Activated CD4-positive, alpha-beta T cell treated with anti-CD3 and anti-CD28 coated beads for 24 hours (primary cell): ENCODE measurements at regions not wholly inside any gene's neighbourhood (a gene's known extent, or its start where the extent isn't known, plus 50 kb on each side); places are given as distances from the start of the nearest gene placed in this dataset.

ENCODE experiments used
- DNase-seq, 2 donors: peaks; one replicate each; pipeline ENCODE4 v3.0.0-alpha.2; 2020; ENCODE audit warnings: low read depth in 2 of 2

- DNase-seq: no peak
Observed at GRCh38 chr14:65933400-65934069, 521.0 kb downstream of the FUT8 start.

- no peak for DNase-seq
Observed at GRCh38 chr14:65934070-65934435, 521.5 kb downstream of the FUT8 start.

GRCh38 chr14:65936342-65936975 lies 523.9 kb downstream of the FUT8 start:
- no peak for DNase-seq

DNA sequence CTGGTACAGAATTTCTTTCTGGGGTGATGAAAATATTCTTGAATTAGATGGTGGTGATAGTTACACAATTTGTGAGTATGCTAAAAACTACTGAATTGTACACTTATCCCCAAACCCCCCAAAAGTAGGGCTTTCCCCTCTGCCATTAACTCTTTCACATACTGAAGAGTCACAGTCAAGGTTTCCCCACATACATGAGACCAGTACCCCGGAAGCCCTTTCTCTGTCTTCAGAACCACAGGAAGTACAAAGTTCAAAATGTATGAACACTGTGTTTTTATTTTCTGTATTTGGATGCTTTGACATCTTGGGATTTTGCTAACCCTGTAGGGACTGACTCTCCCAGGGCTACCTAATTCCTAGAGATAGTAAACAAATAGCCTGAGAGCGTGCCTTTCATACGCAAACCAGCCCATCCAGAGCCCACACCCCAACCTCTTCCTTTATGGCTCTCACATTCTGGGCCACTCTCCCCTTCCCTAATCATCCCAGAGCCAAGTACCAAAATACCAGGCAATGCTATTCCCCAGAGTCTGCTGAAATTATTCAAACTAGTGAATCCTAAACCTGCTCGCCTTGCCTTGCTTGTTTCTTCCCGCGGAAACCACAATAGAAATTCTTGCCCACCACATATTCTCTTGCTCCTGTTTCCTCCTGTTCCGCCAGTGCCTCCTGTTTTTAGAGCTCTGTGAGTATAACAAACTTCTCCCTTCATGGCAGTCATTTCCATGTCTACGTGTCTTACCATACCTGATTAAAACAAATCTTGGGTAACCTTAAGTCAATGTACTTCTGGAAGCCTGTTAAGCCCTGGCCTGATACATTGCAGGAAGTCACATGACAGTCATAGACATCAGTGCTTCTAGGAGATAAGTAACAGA lies 524.8 kb downstream of the FUT8 start:
- DNase-seq: no peak

DNA sequence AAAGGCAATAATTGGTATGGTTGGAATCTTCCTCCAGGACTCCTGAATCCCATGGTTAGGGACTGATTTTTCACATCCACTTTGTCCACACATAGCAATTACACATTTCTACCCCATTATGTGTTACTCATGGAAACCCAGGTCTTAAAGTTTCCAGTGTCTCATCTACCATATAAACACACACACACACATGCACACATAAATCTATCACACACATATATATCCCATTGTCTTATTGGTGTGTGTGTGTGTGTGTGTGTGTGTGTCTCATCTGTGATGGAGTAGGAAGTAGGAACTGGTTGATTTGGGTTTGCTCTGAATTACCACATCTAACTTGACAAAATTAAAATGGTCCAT lies 525.4 kb downstream of the FUT8 start:
- no peak for DNase-seq

GRCh38 chr14:65938738-65939137 lies 526.2 kb downstream of the FUT8 start:
- no peak for DNase-seq

DNA sequence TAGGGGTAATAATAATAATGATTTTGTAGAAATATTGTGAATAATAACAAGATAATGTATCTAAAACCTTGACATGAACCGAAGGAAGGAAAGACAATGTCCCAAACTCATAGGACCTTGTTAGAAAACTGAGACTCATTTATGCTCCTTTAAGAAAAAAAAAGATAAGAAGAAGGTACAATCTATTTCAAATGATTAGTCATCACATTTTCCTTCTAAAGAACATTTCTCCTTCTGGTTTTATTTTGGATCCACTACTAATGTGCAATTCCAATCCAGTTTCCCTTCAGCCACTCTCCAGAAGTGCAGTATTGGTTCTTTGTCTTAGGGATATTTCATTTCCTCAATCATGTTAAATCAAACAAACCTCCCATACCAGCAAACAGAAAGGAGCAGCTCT lies 526.7 kb downstream of the FUT8 start:
- DNase-seq: no peak

- peak in 1 of 2 donors; percentile 7 for DNase-seq
Observed at GRCh38 chr14:65940056-65940735, 527.7 kb downstream of the FUT8 start.

DNA sequence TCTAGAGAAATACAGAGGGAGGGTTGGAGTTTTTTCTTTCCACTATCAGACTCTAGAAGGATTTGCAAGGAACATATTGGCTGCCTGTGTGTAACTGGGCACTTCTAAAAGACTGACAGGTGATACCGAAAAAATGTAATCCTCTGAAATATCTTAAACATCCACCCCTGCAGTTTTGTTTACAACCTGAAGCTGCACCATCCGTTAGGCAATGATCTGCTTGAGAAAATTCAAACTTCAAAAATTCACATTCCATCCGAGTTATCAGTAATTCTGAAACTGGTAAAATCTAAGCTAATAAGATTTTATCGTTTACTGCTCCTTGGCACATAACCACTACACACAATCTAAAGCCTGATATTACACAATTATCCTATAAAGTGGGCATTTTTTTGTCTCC lies 528.6 kb downstream of the FUT8 start:
- no peak for DNase-seq

GRCh38 chr14:65943150-65943549 lies 530.6 kb downstream of the FUT8 start:
- no peak for DNase-seq

DNA sequence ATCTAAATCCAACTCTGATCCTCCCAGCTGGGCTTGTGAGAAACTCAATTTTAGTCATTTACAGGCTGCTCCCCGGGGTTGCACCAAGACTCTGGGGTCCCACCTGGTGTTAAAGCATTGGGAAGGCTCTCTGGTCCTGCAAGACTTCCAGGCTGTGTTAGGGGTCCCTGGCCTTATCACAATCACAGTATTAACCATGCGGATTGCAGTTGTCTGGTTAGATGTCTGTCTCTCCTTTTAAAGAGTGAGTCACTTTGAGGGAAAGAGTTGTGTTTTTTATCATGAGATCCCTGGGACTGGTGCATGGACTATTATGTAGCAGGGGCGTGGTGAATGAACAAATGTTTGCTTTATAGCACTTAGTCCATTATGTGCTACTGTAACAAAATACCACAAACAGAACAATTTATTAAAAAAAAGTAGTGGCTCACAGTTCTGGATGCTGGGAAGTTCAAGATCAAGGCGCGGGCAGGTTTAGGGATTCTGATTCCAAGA lies 531.4 kb downstream of the FUT8 start:
- no peak for DNase-seq

- no peak for DNase-seq
Observed at GRCh38 chr14:65945327-65945726, 532.8 kb downstream of the FUT8 start.

GRCh38 chr14:65946494-65946893 lies 534.0 kb downstream of the FUT8 start:
- no peak for DNase-seq

DNA sequence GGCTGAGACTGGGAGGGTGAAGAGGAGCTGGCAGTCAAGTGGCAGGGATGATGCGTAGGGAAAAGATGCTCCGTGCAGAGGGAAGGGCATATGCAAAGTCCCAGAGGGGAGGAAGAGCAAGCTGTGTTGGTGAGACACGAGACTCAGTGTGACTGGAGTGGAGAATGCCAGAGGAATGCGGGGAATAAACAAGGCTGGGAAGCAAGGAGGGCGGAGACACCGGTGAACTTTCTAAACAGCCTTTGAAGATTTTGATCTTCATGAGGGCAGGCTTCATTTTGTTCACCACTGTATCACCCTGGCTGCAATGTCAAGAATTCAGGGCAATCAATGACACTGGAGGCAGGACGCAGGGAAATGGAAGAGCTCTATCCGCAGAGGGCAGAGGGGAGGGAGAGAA lies 535.8 kb downstream of the FUT8 start:
- no peak for DNase-seq

GRCh38 chr14:65949711-65950516 lies 536.3 kb upstream of the CCDC196 start:
- DNase-seq: peak in 1 of 2 donors; percentile 13

- no peak for DNase-seq
Observed at GRCh38 chr14:65954942-65955341, 531.2 kb upstream of the CCDC196 start.

DNA sequence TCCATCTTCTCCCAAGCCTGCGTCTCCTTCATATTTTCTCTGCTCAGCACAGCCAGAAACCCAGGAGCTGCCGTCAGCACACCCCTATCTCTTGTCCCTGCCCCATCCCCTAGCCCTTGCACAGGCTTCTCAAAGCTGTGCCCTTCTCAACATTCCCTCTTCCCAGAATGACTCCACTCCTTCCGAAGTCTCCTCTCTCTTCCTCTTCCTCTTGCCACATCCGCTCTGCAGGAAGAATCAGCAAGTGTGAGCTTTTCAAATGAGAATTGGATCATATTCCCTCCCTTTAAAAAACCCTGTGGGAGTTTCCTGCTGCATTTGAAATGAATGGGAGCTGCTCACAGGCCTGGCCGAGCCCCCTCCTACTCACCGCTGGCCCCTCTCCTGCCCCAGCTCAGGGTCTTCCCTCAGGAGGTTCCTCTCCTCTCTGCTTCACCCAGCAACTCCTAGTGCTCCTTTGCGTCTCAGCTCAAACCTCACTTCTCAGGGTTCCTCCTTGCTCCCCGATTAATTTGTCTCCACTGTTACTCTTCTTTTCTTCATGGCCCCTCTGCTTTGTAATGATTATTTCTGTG lies 528.5 kb upstream of the CCDC196 start:
- DNase-seq: no peak

DNA sequence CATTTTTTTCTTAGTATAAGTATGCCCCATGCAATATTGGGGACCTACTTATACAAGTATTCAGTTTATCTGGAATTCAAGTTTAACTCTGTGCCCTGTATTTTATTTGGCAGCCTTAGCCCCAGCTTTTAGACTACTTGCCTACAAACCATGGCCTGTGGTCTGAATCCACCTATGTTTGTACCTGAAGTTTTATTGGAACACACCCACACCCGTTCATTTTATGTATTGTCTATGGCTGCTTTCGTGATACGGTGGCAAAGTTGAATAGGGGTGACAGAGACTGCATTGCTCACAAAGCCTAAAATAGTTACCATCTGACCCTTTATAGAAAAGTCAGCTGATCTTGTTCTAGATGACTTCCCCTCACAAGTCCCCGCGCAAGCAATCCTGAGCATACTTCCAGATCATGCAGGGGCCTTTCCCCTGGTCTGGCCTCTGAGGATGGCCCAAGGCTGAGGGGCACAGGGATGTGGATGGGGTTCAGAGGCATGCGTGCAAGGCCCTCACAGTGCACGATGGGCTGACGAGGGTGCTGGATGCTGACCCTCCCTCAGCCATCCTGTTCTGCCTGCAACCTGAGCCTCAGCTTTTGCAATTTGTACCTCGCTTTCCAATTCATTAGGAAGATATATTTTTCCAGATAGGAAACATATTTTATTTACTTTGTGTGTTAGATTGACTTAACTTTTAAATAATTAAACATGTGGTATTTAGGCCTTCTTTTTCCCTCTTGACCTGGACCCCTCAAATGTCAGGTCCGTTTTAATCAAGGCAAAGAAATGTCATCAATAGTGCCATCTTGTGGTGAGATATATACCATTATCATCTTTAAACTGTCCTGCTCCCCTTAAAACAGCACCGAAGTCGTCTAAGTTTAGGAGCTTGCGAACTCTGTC lies 527.3 kb upstream of the CCDC196 start:
- no peak for DNase-seq

DNA sequence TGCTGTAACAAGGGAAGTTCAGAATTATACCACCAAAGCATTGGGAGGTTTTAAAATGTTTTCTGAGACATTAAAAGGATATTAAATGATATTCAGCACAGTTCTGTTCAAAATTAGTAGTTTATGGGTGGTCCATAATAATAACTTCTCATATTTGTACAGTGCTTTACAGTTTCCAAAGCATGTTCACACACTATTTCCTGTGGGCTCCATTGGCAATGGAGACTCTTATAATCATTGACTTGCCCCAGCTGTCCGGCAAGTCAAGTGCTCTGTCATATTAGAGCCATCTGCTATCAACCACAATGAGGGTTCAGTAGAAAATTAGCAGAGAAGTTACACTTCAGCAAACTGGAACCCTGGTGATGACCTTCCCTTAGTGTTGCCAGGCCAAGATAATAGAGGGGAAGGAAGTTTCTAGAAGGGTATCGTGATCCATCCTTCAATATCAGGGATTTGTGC lies 526.6 kb upstream of the CCDC196 start:
- no peak for DNase-seq

- DNase-seq: peak; percentile 75 to 84
Observed at GRCh38 chr14:65961004-65961403, 525.2 kb upstream of the CCDC196 start.
